CD4-positive, alpha-beta T cell treated with Interleukin-4 for 4 hours (primary cell): ENCODE measurements at regions not wholly inside any gene's neighbourhood (a gene's known extent, or its start where the extent isn't known, plus 50 kb on each side); places are given as distances from the start of the nearest gene placed in this dataset.
"Not testable (repeated sequence)": the region's sequence is repeated elsewhere in the genome, so short reads cannot be mapped to it uniquely, and the experiment has no call there.

Experiments
- DNase-seq: peaks from one replicate; pipeline ENCODE4 v3.0.0-alpha.2; 2020

GRCh38 chr5:88666761-88667495 is 216.1 kb downstream of the MEF2C start:
- no peak for DNase-seq

DNA sequence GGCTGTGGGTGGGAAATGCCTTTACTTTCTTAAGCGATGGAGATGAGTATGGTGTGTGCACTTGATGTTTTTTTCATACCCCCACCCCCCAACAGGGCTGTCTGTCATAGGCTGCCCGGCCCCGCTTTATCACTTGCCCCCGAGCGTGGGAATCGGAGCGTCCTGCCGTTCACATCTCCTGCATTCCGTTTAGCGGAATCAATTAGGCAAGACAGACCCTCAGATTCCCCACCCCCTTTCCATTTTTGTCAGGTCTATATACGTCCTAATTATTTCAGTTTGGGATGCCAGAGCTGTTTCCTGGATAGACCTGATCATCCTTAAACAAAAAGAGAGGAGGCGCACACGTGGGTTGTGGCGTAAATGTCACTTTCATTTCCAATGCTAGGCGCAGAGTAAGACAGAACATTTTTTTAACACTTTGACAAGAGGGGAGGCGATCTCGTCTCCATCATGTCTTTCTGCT is 217.2 kb downstream of the MEF2C start:
- DNase-seq = no peak

DNA sequence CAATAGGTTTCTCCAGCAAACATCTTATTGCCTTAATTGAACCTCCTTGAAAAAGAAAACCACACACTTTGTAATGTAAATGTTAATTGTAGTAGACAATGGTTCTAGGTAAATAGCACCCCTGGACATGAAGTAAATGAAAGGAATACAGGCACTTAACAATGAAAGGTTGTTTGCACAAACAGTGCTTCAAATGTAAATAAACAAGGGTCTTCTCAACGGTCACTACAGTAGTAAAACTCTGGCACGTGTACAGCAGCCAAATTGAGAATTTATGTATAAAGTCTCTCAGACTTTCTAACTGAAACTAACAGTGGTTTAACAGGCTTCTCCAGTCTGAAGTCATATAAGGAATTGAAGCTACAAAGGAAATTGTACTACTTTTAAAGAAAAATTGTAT is 218.3 kb downstream of the MEF2C start:
- DNase-seq = no peak

- no peak for DNase-seq
These were observed 219.2 kb downstream of the MEF2C start for GRCh38 chr5:88663793-88664216.

- no peak for DNase-seq
These were observed 220.1 kb downstream of the MEF2C start for GRCh38 chr5:88662846-88663245.

DNA sequence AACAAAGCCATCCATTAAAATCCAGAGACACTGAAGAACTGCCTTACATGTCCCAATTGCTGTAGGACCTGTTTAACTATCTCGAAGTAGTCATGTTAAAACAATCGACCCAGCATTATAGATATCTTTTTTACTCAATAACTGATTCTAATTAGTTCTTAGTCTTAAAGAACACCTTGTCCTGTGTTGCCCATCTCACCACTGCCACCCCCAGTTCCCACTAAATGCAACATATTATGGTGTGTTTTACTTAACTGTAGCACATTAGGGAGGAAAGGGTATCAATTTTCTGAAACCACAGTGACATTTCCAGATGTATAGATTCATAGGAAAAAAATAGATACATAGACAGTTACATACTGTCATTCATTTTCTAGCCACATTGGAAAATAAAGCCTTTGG is 221.2 kb downstream of the MEF2C start:
- DNase-seq = no peak

GRCh38 chr5:88660947-88661805 is 221.8 kb downstream of the MEF2C start:
- DNase-seq = no peak

- DNase-seq = no peak
These were observed 222.6 kb downstream of the MEF2C start for GRCh38 chr5:88660264-88660946.

DNA sequence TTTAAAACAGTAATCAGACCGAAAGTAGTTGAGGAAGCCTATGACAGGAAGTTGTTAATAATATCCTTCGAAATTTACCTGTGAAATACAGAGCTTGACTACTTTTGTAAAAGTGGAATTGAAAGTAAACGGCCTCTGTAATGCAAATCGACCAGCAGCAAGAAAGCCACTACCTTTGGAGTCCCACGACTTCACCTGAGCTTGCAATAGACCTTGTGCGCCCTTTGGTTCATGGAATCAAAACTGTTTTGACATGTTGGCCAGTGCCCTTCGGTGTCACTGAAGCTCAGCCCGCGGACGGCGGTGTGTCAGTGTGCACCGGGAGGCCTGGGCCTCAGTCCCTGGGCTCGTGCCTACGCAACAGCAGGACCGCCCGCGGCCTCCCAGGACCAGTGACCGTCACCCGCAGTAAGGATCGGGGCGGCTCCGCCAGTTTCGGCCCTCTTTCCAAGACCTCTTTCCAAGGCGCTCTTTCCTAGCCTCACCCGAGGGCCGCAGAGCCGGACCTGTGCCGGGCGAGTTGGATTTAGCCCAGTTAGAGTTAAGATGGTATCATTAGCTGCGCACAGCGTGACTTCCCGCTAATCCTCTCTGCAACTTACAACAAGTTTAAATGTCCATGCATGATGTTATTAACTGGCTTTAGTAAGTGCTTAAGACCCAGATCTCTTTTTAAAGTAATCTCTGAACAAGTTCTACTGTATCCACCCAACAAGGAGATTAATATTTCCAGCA is 223.3 kb downstream of the MEF2C start:
- DNase-seq = no peak

DNA sequence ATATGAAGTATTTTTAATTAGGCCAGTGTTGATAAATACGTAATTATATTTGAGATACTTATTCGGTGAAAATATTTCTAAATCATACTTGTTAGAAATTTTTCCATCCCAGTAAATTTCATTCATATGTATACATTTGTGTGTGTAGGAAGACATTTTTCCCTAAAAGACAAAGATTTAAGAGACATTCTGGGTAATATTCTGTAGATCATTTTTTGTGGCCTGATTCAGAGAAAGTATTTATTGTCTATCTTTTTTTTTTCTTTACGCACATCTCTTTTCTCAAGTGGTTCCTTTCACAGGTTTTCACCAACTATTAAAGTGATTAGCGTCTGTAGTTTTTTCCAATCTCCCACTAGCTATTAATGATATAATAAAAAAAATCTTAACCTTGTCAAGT is 224.1 kb downstream of the MEF2C start:
- no peak for DNase-seq

- no peak for DNase-seq
These were observed 224.8 kb downstream of the MEF2C start for GRCh38 chr5:88657906-88658775.

GRCh38 chr5:88657136-88657535 is 225.8 kb downstream of the MEF2C start:
- DNase-seq = no peak

DNA sequence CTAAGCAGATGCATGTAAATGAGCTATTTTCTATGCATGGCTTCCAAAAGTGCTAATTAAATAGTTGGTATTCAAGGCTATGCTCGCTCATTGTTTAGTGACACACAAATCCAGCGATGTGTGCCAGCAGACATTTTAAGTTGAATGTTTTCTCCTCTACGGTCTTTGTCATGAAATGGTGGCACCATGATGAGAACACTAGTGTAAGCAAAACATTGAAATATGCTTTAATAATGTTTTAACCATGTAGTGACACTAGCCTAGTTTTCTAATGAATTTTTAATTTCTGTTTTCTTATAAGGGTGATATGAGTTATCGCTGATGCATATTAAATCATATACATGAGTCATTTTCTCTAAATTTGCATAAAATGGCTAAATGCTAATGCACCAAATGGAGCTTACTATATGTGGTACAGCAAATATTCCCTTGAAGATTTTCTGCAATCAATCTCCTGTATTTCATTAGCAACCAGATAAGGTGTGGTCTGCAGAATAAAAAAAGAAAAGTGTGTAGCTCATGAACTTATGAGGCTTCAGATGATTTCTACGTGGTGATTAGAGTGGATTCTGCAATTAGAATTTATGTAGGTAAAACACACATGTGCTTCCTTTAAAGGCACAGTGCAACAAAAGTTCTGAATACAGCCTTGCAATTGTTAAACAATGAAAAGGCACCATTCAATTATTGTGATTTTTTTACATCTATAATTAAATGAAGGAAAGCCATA is 226.6 kb downstream of the MEF2C start:
- no peak for DNase-seq

DNA sequence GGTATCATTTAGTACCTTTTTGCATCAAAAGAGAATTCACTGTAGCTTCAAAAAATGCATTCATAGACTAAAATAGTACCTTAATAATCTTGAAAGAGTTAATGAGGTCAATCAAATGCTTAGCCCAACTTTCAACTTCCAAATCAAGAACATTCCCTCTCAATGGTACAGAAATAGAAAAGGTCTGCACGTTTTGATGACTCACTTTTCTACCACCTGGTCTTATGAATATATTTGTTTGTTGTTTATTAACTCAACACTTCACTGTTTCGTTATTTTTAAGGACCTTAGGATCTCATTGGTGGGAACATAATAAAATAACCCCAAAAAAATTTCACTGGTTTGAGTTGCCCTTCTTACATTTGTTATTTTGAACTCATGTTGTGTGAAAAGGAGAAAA is 229.5 kb downstream of the MEF2C start:
- DNase-seq = no peak

- DNase-seq = no peak
These were observed 235.1 kb downstream of the MEF2C start for GRCh38 chr5:88647901-88648300.

DNA sequence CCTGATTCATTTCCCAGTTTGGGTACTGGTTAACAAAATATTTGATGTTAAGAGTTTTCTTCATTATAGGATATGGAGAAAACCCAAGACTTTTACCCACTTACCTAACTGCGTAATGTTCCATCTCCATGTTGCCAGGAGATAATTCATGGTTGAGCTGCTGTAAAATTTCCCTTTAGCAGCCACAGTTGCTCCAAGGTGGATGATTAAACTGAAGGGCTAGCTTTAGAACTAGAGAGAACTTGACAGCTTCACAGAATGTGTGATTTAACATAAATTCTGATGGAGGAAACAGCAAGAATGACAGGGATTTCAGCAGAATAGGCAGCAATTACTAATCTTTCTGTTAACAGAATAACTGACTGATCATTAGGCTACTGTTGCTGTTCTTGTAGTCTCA is 236.1 kb downstream of the MEF2C start:
- no peak for DNase-seq

GRCh38 chr5:88644676-88645075 is 238.3 kb downstream of the MEF2C start:
- DNase-seq = no peak

- no peak for DNase-seq
These were observed 239.7 kb downstream of the MEF2C start for GRCh38 chr5:88643315-88643714.

- no peak for DNase-seq
These were observed 249.0 kb downstream of the MEF2C start for GRCh38 chr5:88634014-88634413.

GRCh38 chr5:88622890-88623289 is 260.1 kb downstream of the MEF2C start:
- DNase-seq = not testable (repeated sequence)

- DNase-seq = not testable (repeated sequence)
These were observed 267.2 kb downstream of the MEF2C start for GRCh38 chr5:88615767-88616166.
